NOMO-1 (cell line): ENCODE measurements at regions not wholly inside any gene's neighbourhood (a gene's known extent, or its start where the extent isn't known, plus 50 kb on each side); places are given as distances from the start of the nearest gene placed in this dataset.
"Not testable (repeated sequence)": the region's sequence is repeated elsewhere in the genome, so short reads cannot be mapped to it uniquely, and the experiment has no call there.

ENCODE experiments used
- DNase-seq, 2 experiments: peaks; one replicate each; lab custom pipeline; 2025; ENCODE audit not compliant: unreplicated experiment in 2 of 2; lab: John Stamatoyannopoulos, UW

- no peak for DNase-seq
Measured at GRCh38 chr7:46294381-46294780, 373.3 kb upstream of the IGFBP3 start.

GRCh38 chr7:46292741-46293140 lies 371.7 kb upstream of the IGFBP3 start:
- no peak for DNase-seq

GRCh38 chr7:46291601-46292150 lies 370.6 kb upstream of the IGFBP3 start:
- no peak for DNase-seq

GRCh38 chr7:46291050-46291438 lies 370.0 kb upstream of the IGFBP3 start:
- no peak for DNase-seq

- DNase-seq: no peak
Measured at GRCh38 chr7:46290374-46291049, 369.4 kb upstream of the IGFBP3 start.

- no peak for DNase-seq
Measured at GRCh38 chr7:46288861-46289260, 367.8 kb upstream of the IGFBP3 start.

GRCh38 chr7:46288010-46288409 lies 366.9 kb upstream of the IGFBP3 start:
- no peak for DNase-seq

GRCh38 chr7:46286957-46287356 lies 365.9 kb upstream of the IGFBP3 start:
- no peak for DNase-seq

- no peak for DNase-seq
Measured at GRCh38 chr7:46286356-46286755, 365.3 kb upstream of the IGFBP3 start.

- DNase-seq: no peak
Measured at GRCh38 chr7:46285878-46286277, 364.8 kb upstream of the IGFBP3 start.

GRCh38 chr7:46283852-46284251 lies 362.8 kb upstream of the IGFBP3 start:
- no peak for DNase-seq

- DNase-seq: no peak
Measured at GRCh38 chr7:46282155-46282554, 361.1 kb upstream of the IGFBP3 start.

- no peak for DNase-seq
Measured at GRCh38 chr7:46281071-46281470, 360.0 kb upstream of the IGFBP3 start.

GRCh38 chr7:46279290-46279689 lies 358.2 kb upstream of the IGFBP3 start:
- no peak for DNase-seq

- no peak for DNase-seq
Measured at GRCh38 chr7:46264646-46265045, 343.6 kb upstream of the IGFBP3 start.

GRCh38 chr7:46261638-46262037 lies 340.6 kb upstream of the IGFBP3 start:
- not testable (repeated sequence) for DNase-seq

- DNase-seq: no peak
Measured at GRCh38 chr7:46259947-46260346, 338.9 kb upstream of the IGFBP3 start.

- DNase-seq: no peak
Measured at GRCh38 chr7:46257761-46258448, 336.8 kb upstream of the IGFBP3 start.

- no peak for DNase-seq
Measured at GRCh38 chr7:46256870-46257661, 336.0 kb upstream of the IGFBP3 start.

GRCh38 chr7:46253520-46253919 lies 332.4 kb upstream of the IGFBP3 start:
- DNase-seq: no peak

- no peak for DNase-seq
Measured at GRCh38 chr7:46247664-46248063, 326.6 kb upstream of the IGFBP3 start.
